ENCODE measurements at regions not wholly inside any gene's neighbourhood (a gene's known extent, or its start where the extent isn't known, plus 50 kb on each side); places are given as distances from the start of the nearest gene placed in this dataset.

DNA sequence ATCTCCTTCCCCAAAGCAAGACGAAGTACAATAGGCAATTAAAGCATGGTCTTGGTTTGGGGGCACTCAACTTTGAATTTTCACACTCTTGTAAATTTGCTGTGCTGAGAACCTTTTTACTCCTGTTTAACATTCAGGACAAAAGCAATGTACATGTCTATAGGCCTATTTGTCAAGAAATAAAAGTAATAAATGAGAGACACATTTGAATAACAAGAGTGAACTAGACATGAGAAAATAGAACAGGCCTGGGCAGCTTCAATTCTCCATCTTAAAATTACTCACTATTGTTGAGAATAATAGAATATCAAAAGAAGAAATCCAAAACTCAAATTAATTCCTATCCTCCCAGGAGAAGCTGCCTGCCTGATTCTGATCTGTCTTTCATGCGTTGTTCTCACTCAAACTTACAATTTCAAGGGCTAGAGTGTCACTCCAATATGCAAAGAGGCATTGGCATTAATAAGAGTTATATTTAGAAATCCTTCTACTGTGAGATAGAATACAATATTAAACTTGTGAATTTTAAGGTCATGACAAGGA is 192.9 kb upstream of the CCNG1 start:
- H3K4me2 ChIP-seq (replicated peaks; ENCODE audit: low read depth, low read length, poor library complexity, severe bottlenecking) = no peak overlapping the region
- TF ChIP-seq, protein P1, sequence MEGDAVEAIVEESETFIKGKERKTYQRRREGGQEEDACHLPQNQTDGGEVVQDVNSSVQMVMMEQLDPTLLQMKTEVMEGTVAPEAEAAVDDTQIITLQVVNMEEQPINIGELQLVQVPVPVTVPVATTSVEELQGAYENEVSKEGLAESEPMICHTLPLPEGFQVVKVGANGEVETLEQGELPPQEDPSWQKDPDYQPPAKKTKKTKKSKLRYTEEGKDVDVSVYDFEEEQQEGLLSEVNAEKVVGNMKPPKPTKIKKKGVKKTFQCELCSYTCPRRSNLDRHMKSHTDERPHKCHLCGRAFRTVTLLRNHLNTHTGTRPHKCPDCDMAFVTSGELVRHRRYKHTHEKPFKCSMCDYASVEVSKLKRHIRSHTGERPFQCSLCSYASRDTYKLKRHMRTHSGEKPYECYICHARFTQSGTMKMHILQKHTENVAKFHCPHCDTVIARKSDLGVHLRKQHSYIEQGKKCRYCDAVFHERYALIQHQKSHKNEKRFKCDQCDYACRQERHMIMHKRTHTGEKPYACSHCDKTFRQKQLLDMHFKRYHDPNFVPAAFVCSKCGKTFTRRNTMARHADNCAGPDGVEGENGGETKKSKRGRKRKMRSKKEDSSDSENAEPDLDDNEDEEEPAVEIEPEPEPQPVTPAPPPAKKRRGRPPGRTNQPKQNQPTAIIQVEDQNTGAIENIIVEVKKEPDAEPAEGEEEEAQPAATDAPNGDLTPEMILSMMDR (IDR thresholded peaks at IDR 0.05) = no peak
- no peak for TF ChIP-seq EZH2 (IDR thresholded peaks at IDR 0.05; ENCODE audit: borderline replicate concordance, insufficient read depth, low read depth, low read length, poor library complexity, severe bottlenecking)
- H2AFZ ChIP-seq (ENCODE audit: insufficient read depth, low read depth, low read length, poor library complexity, severe bottlenecking) = no peak overlapping the region
- DNase-seq = no peak
- H3K27ac Mint-ChIP-seq = no peak overlapping the region
- H3K9ac ChIP-seq (ENCODE audit: low read length) = no peak overlapping the region
- no peaks in the 10 kb centered on the region for H3K4me1 ChIP-seq (ENCODE audit: control insufficient read depth in 2 of 2, insufficient read depth in 2 of 2, low read length in 2 of 2)
- intact Hi-C loops (cut with micrococcal nuclease) = no loop called here
- no peaks in the 10 kb centered on the region for H3K4me1 Mint-ChIP-seq
- H3K79me2 ChIP-seq (ENCODE audit: control insufficient read depth, insufficient read depth, low read length) = no peaks in the 10 kb centered on the region
- H3K27me3 Mint-ChIP-seq = no peaks in the 10 kb centered on the region
- H3K27me3 ChIP-seq (replicated peaks in 1 of 4; ENCODE audit: control extremely low read depth in 1 of 4, control insufficient read depth in 3 of 4, insufficient read depth in 4 of 4, low read length in 3 of 4) = no peaks in the 10 kb centered on the region
- WGBS (ENCODE audit: insufficient coverage) = no CpG with 5 or more reads among the region's 2 CpGs
- no peaks in the 10 kb centered on the region for H3K9me3 Mint-ChIP-seq (ENCODE audit: insufficient read depth)
- H3K4me3 ChIP-seq (ENCODE audit: control extremely low read depth in 1 of 5, extremely low read depth in 1 of 5, insufficient read depth in 1 of 5, low read depth in 2 of 5, low read length in 4 of 5) = no peak overlapping the region
- no peak overlapping the region for H3K27ac ChIP-seq (ENCODE audit: low read length in 2 of 2)
- CTCF ChIA-PET = no interaction called here
- ATAC-seq (ENCODE audit: low read depth) = no peak
- no peak overlapping the region for H3K4me3 Mint-ChIP-seq
- POLR2A ChIA-PET = no interaction called here
- no peaks in the 10 kb centered on the region for H3K36me3 ChIP-seq (replicated peaks in 1 of 2; ENCODE audit: control extremely low read depth in 1 of 2, control insufficient read depth in 1 of 2, extremely low read depth in 1 of 2, insufficient read depth in 2 of 2, low read length in 1 of 2)
- no peaks in the 10 kb centered on the region for H4K20me1 ChIP-seq (ENCODE audit: control insufficient read depth, insufficient read depth, low read length, poor library complexity, severe bottlenecking)
- peaks cover 0 to 3% (median 0%) of the 10 kb centered on the region in 3 donors for H3K9me3 ChIP-seq (ENCODE audit: control extremely low read depth in 1 of 3, control insufficient read depth in 2 of 3, insufficient read depth in 1 of 3, low read length in 2 of 3)

DNA sequence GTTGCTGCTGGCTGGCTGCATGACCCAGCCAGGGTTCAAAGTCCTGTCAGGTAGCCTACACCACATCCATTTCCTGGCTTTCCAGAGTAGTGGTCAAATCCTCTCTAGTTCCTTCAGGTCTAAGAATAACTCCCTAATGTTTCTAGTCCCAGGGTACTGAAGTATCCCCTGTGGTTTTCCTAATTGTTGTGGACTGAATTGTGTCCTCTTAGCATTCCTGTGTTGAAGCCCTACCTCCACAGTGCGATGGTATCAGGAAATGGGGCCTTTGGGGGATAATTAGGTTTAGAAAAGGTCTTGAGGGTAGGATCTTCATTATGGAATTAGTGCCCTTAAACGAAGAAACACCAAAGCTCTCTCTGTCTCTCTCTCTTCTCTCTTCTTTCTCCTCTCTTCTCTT is 191.8 kb upstream of the CCNG1 start:
- Histone ChIP-seq H3K27me3 (replicated peaks in 1 of 4; ENCODE audit: control extremely low read depth in 1 of 4, control insufficient read depth in 3 of 4, insufficient read depth in 4 of 4, low read length in 3 of 4) (no peaks in the 10 kb centered on the region), H2AFZ (ENCODE audit: insufficient read depth, low read depth, low read length, poor library complexity, severe bottlenecking) (no peak overlapping the region), H3K9me3 (ENCODE audit: control extremely low read depth in 1 of 3, control insufficient read depth in 2 of 3, insufficient read depth in 1 of 3, low read length in 2 of 3) (peaks cover 0 to 3% (median 0%) of the 10 kb centered on the region in 3 donors), H3K27ac (ENCODE audit: low read length in 2 of 2) (no peak overlapping the region), H3K4me2 (replicated peaks; ENCODE audit: low read depth, low read length, poor library complexity, severe bottlenecking) (no peak overlapping the region), H3K4me3 (ENCODE audit: control extremely low read depth in 1 of 5, extremely low read depth in 1 of 5, insufficient read depth in 1 of 5, low read depth in 2 of 5, low read length in 4 of 5) (no peak overlapping the region), H3K36me3 (replicated peaks in 1 of 2; ENCODE audit: control extremely low read depth in 1 of 2, control insufficient read depth in 1 of 2, extremely low read depth in 1 of 2, insufficient read depth in 2 of 2, low read length in 1 of 2) (no peaks in the 10 kb centered on the region), H3K4me1 (ENCODE audit: control insufficient read depth in 2 of 2, insufficient read depth in 2 of 2, low read length in 2 of 2) (no peaks in the 10 kb centered on the region), H4K20me1 (ENCODE audit: control insufficient read depth, insufficient read depth, low read length, poor library complexity, severe bottlenecking) (no peaks in the 10 kb centered on the region), H3K9ac (ENCODE audit: low read length) (no peak overlapping the region), H3K79me2 (ENCODE audit: control insufficient read depth, insufficient read depth, low read length) (no peaks in the 10 kb centered on the region)
- TF ChIP-seq, protein P1 (IDR thresholded peaks at IDR 0.05) = no peak
- TF ChIP-seq EZH2 (IDR thresholded peaks at IDR 0.05; ENCODE audit: borderline replicate concordance, insufficient read depth, low read depth, low read length, poor library complexity, severe bottlenecking) = no peak
- intact Hi-C loops (cut with micrococcal nuclease) = no loop called here
- WGBS (ENCODE audit: insufficient coverage) = 80% methylated on average over 1 of the region's 2 CpGs
- no peak for DNase-seq
- Mint-ChIP-seq H3K4me1 (no peaks in the 10 kb centered on the region), H3K4me3 (no peak overlapping the region), H3K27ac (no peak overlapping the region), H3K9me3 (ENCODE audit: insufficient read depth) (no peaks in the 10 kb centered on the region), H3K27me3 (no peaks in the 10 kb centered on the region)
- ChIA-PET POLR2A (no interaction called here), CTCF (no interaction called here)
- ATAC-seq (ENCODE audit: low read depth) = no peak

Measured in B cell (primary cell).